AG04449 (cell line): ENCODE measurements at regions not wholly inside any gene's neighbourhood (a gene's known extent, or its start where the extent isn't known, plus 50 kb on each side); places are given as distances from the start of the nearest gene placed in this dataset.

Experiments used
- CTCF ChIA-PET: fragments of 350-600 bp; formaldehyde crosslinking; extraction: SDS; loops from one replicate; lab custom pipeline; 2021; ENCODE audit warnings: antibody characterized with exemption; lab: Yijun Ruan, JAX
- POLR2A ChIA-PET: fragments of 400-600, 350-600 bp; formaldehyde crosslinking; extraction: SDS; loops from one replicate; lab custom pipeline; 2020; ENCODE audit warnings: antibody characterized with exemption, inconsistent platforms; lab: Yijun Ruan, JAX
- DNase-seq: peaks from one replicate; pipeline ENCODE4 v3.0.0-alpha.2; 2010; ENCODE audit warnings: low read depth, low spot score
- H3K4me3 ChIP-seq: 2 replicates; pipeline ENCODE4 v1.5.1; 2011; ENCODE audit warnings: low read depth, mild to moderate bottlenecking, control low read depth, low read length
- CTCF ChIP-seq: IDR thresholded peaks from one replicate; pipeline ENCODE4 v1.5.1; 2011; ENCODE audit warnings: mild to moderate bottlenecking, moderate library complexity, low read length, control low read depth, inconsistent platforms; ENCODE audit not compliant: insufficient read depth; ENCODE audit errors: missing control alignments

GRCh38 chr4:42205541-42205940 lies 53.1 kb upstream of the BEND4 start:
- no peak for DNase-seq
- no peak overlapping the region for H3K4me3 ChIP-seq
- ChIA-PET CTCF (no interaction called here), POLR2A (no interaction called here)
- TF ChIP-seq CTCF: no peak

GRCh38 chr4:42216664-42217063 lies 64.2 kb upstream of the BEND4 start:
- ChIA-PET CTCF (no interaction called here), POLR2A (no interaction called here)
- no peak for TF ChIP-seq CTCF
- DNase-seq: no peak
- H3K4me3 ChIP-seq: no peak overlapping the region

- POLR2A ChIA-PET: no interaction called here
Observed at GRCh38 chr4:42225286-42225685, 72.8 kb upstream of the BEND4 start.

GRCh38 chr4:42234817-42235216 lies 82.4 kb upstream of the BEND4 start:
- POLR2A ChIA-PET: no interaction called here
- CTCF ChIA-PET: no interaction called here
- no peak for DNase-seq
- no peak for TF ChIP-seq CTCF
- H3K4me3 ChIP-seq: no peak overlapping the region

More at GRCh38 chr4:42225286-42225685, 72.8 kb upstream of the BEND4 start:
- DNase-seq: no peak
- no peak for TF ChIP-seq CTCF
- CTCF ChIA-PET: no interaction called here
- H3K4me3 ChIP-seq: no peak overlapping the region

GRCh38 chr4:42235304-42236021 lies 83.0 kb upstream of the BEND4 start:
- ChIA-PET POLR2A (no interaction called here), CTCF (no interaction called here)
- DNase-seq: no peak
- TF ChIP-seq CTCF: no peak
- H3K4me3 ChIP-seq: no peak overlapping the region

GRCh38 chr4:42237010-42237409 lies 84.6 kb upstream of the BEND4 start:
- no peak for TF ChIP-seq CTCF
- no peak overlapping the region for H3K4me3 ChIP-seq
- POLR2A ChIA-PET: no interaction called here
- DNase-seq: no peak
- CTCF ChIA-PET: no interaction called here
